DND-41 (cell line): ENCODE measurements at regions not wholly inside any gene's neighbourhood (a gene's known extent, or its start where the extent isn't known, plus 50 kb on each side); places are given as distances from the start of the nearest gene placed in this dataset.
"Not testable (repeated sequence)": the region's sequence is repeated elsewhere in the genome, so short reads cannot be mapped to it uniquely, and the experiment has no call there.

ENCODE experiments used
- ATAC-seq: fragments of 200-7000 bp; cut with Tn5 transposase; 3 replicates; pipeline ENCODE4 v1.9.1; 2021; ENCODE audit warnings: low read depth; ENCODE audit not compliant: insufficient read depth
- DNase-seq: peaks from one replicate; pipeline ENCODE4 v3.0.0-alpha.2; 2020
- H2AFZ ChIP-seq: 2 replicates; pipeline ENCODE4 v1.6.0; 2012; ENCODE audit warnings: low read depth, low read length
- H3K27ac ChIP-seq: 2 replicates; pipeline ENCODE4 v1.5.1; 2012; ENCODE audit warnings: low read length, inconsistent platforms
- H3K27me3 ChIP-seq: fragments of 200-600 bp; sonication (generic); 2 replicates; pipeline ENCODE4 v1.6.0; 2012; ENCODE audit warnings: low read length, mild to moderate bottlenecking, inconsistent platforms; ENCODE audit not compliant: insufficient read depth, poor library complexity
- H3K36me3 ChIP-seq: 2 replicates; pipeline ENCODE4 v1.5.1; 2012; ENCODE audit warnings: low read length, inconsistent platforms; ENCODE audit not compliant: insufficient read depth
- H3K4me1 ChIP-seq: 2 replicates; pipeline ENCODE4 v1.5.1; 2012; ENCODE audit warnings: mild to moderate bottlenecking, low read length; ENCODE audit not compliant: insufficient read depth
- H3K4me2 ChIP-seq: 2 replicates; pipeline ENCODE4 v1.6.0; 2012; ENCODE audit warnings: mild to moderate bottlenecking, moderate library complexity, low read length, inconsistent platforms; ENCODE audit not compliant: insufficient read depth
- H3K4me3 ChIP-seq, 2 experiments: fragments of 200-600 bp in 1 of 2; shearing (Covaris generic) in 1 of 2; 2 replicates each; pipeline ENCODE4 v1.5.1; 2012 to 2016; ENCODE audit warnings: inconsistent platforms in 2 of 2, low read length in 2 of 2, mild to moderate bottlenecking in 2 of 2, low read depth in 1 of 2, moderate library complexity in 1 of 2
- H3K79me2 ChIP-seq: 2 replicates; pipeline ENCODE4 v1.6.0; 2012; ENCODE audit warnings: low read length, inconsistent platforms; ENCODE audit not compliant: insufficient read depth
- H3K9ac ChIP-seq: 2 replicates; pipeline ENCODE4 v1.6.0; 2012; ENCODE audit warnings: low read depth, mild to moderate bottlenecking, inconsistent platforms, low read length, moderate library complexity
- H3K9me3 ChIP-seq: 2 replicates; pipeline ENCODE4 v1.5.1; 2012; ENCODE audit warnings: low read length, moderate library complexity, mild to moderate bottlenecking, inconsistent platforms; ENCODE audit not compliant: insufficient read depth, severe bottlenecking
- H4K20me1 ChIP-seq: 2 replicates; pipeline ENCODE4 v1.6.0; 2012; ENCODE audit warnings: low read length; ENCODE audit not compliant: insufficient read depth
- EZH2 ChIP-seq: IDR thresholded peaks from 3 replicates; pipeline ENCODE4 v1.6.1; 2012; ENCODE audit warnings: borderline replicate concordance, low read depth, mild to moderate bottlenecking, moderate library complexity, low read length, inconsistent platforms; ENCODE audit not compliant: severe bottlenecking
- TF ChIP-seq, protein P1 (sequence below): IDR thresholded peaks from 2 replicates; pipeline ENCODE4 v1.5.1; 2012; ENCODE audit warnings: borderline replicate concordance, low read length, moderate library complexity, mild to moderate bottlenecking; ENCODE audit not compliant: poor library complexity, severe bottlenecking; ENCODE audit errors: extremely low read depth

- Histone ChIP-seq H3K4me2 (no peak overlapping the region), H3K27ac (no peak overlapping the region), H3K4me1 (no peaks in the 10 kb centered on the region), H3K4me3 (no peak overlapping the region), H4K20me1 (no peaks in the 10 kb centered on the region), H3K36me3 (no peaks in the 10 kb centered on the region), H3K27me3 (no peaks in the 10 kb centered on the region), H2AFZ (no peak overlapping the region), H3K79me2 (no peaks in the 10 kb centered on the region), H3K9ac (no peak overlapping the region), H3K9me3 (peaks cover 2% of the 10 kb centered on the region)
- DNase-seq (no peak), ATAC-seq (no peak)
- TF ChIP-seq EZH2: no peak
- TF ChIP-seq, protein P1, sequence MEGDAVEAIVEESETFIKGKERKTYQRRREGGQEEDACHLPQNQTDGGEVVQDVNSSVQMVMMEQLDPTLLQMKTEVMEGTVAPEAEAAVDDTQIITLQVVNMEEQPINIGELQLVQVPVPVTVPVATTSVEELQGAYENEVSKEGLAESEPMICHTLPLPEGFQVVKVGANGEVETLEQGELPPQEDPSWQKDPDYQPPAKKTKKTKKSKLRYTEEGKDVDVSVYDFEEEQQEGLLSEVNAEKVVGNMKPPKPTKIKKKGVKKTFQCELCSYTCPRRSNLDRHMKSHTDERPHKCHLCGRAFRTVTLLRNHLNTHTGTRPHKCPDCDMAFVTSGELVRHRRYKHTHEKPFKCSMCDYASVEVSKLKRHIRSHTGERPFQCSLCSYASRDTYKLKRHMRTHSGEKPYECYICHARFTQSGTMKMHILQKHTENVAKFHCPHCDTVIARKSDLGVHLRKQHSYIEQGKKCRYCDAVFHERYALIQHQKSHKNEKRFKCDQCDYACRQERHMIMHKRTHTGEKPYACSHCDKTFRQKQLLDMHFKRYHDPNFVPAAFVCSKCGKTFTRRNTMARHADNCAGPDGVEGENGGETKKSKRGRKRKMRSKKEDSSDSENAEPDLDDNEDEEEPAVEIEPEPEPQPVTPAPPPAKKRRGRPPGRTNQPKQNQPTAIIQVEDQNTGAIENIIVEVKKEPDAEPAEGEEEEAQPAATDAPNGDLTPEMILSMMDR: no peak
These were observed 696.9 kb upstream of the EPHA5 start for GRCh38 chr4:66367043-66367660.

DNA sequence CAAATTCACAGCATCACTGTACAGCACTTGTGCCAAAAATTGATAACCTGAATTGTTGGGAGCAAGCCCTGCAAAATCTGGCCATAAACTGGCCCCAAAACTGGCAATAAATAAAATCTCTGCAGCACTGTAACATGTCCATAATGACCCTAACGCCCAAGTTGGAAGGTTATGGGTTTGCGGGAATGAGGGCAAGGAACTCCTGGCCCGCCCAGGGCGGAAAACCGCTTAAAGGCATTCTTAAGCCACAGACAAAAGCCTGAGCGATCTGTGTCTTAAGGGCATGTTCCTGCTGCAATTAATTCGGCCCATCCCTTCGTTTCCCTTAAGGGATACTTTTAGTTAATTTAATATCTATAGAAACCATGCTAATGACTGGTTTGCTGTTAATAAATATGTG, 690.1 kb upstream of the EPHA5 start:
- not testable (repeated sequence) for H3K27ac ChIP-seq, ATAC-seq, H3K4me3 ChIP-seq, H4K20me1 ChIP-seq, H3K9me3 ChIP-seq, DNase-seq, H2AFZ ChIP-seq, H3K27me3 ChIP-seq, H3K9ac ChIP-seq, H3K4me2 ChIP-seq, H3K36me3 ChIP-seq, H3K4me1 ChIP-seq, H3K79me2 ChIP-seq

DNA sequence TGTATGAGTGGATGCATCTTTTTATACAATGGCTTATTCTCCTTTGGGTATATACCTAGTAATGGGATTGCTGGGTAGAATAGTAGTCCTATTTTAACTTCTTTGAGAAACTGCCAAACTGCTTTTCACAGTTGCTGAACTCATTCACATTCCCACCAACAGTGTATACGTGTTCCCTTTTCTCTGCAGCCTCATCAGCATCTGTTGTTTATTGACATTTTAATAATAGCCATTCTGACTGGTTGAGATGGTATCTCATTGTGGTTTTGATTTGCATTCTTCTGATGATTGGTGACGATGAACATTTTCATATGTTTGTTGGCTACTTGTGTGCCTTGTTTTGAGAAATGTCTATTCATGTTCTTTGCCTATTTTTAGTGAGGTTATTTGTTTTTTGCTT, 687.0 kb upstream of the EPHA5 start:
- Histone ChIP-seq H2AFZ (no peak overlapping the region), H3K79me2 (no peaks in the 10 kb centered on the region), H4K20me1 (no peaks in the 10 kb centered on the region), H3K9ac (no peak overlapping the region), H3K36me3 (no peaks in the 10 kb centered on the region), H3K27ac (no peak overlapping the region), H3K9me3 (no peaks in the 10 kb centered on the region), H3K27me3 (no peaks in the 10 kb centered on the region), H3K4me1 (no peaks in the 10 kb centered on the region), H3K4me3 (no peak overlapping the region), H3K4me2 (no peak overlapping the region)
- DNase-seq (no peak), ATAC-seq (no peak)
- TF ChIP-seq, protein P1: no peak
- TF ChIP-seq EZH2: no peak

DNA sequence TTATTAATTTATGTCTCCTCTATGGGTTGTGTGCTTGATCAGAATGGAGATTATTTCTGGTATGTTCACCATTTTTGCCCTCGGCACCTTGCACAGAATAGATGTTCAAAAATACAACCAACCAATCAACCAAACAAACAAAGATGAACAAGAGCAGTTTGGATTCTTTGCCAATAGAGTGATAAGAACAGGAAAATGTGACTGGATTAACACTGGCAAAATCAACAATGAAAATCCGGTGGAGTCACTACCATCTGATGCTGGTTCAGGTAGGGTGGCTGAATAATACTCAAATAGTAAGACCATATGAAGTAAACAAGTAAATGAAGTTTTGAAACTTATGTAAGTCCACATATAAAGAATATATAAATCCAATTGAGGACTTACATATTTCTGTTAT, 685.0 kb upstream of the EPHA5 start:
- Histone ChIP-seq H3K27ac (no peak overlapping the region), H3K36me3 (no peaks in the 10 kb centered on the region), H3K4me1 (no peaks in the 10 kb centered on the region), H3K9me3 (no peaks in the 10 kb centered on the region), H4K20me1 (no peaks in the 10 kb centered on the region), H3K79me2 (no peaks in the 10 kb centered on the region), H3K27me3 (no peaks in the 10 kb centered on the region), H3K9ac (no peak overlapping the region), H3K4me2 (no peak overlapping the region), H2AFZ (no peak overlapping the region), H3K4me3 (no peak overlapping the region)
- TF ChIP-seq, protein P1: no peak
- no peak for TF ChIP-seq EZH2
- ATAC-seq (no peak), DNase-seq (no peak)
